Neural progenitor cell (in vitro differentiated cells): ENCODE measurements at regions not wholly inside any gene's neighbourhood (a gene's known extent, or its start where the extent isn't known, plus 50 kb on each side); places are given as distances from the start of the nearest gene placed in this dataset.
A peak's percentile ranks its signal among the peaks of the same experiment; 100 is the strongest.

Source experiments
- DNase-seq: peaks from one replicate; pipeline ENCODE4 v3.0.0-alpha.2; 2016; ENCODE audit warnings: low spot score
- H2AFZ ChIP-seq: fragments of 200-600 bp; sonication (generic); replicated peaks from 2 replicates; pipeline ENCODE4 v1.6.1; 2016; ENCODE audit warnings: antibody characterized with exemption
- H3F3A ChIP-seq: fragments of 200-600 bp; sonication (generic); 2 replicates; pipeline ENCODE4 v1.6.1; 2016; ENCODE audit warnings: antibody characterized with exemption, low read depth
- H3K27ac ChIP-seq: fragments of 200-600 bp; sonication (generic); 2 replicates; pipeline ENCODE4 v1.5.1; 2016; ENCODE audit warnings: mild to moderate bottlenecking
- H3K27me3 ChIP-seq: fragments of 200-600 bp; sonication (generic); 2 replicates; pipeline ENCODE4 v1.6.1; 2016; ENCODE audit warnings: mild to moderate bottlenecking, moderate library complexity
- H3K36me3 ChIP-seq: fragments of 200-600 bp; sonication (generic); 2 replicates; pipeline ENCODE4 v1.5.1; 2016
- H3K4me1 ChIP-seq: fragments of 200-600 bp; sonication (generic); 2 replicates; pipeline ENCODE4 v1.6.1; 2016; ENCODE audit warnings: mixed run types
- H3K4me2 ChIP-seq: fragments of 200-600 bp; sonication (generic); 2 replicates; pipeline ENCODE4 v1.6.1; 2016
- H3K4me3 ChIP-seq: fragments of 200-600 bp; sonication (generic); 2 replicates; pipeline ENCODE4 v1.5.1; 2016
- H3K79me2 ChIP-seq: fragments of 200-600 bp; sonication (generic); 2 replicates; pipeline ENCODE4 v1.6.1; 2016; ENCODE audit warnings: low read depth
- H3K9ac ChIP-seq: fragments of 200-600 bp; sonication (generic); 2 replicates; pipeline ENCODE4 v1.6.1; 2016
- H3K9me3 ChIP-seq: fragments of 200-600 bp; sonication (generic); 2 replicates; pipeline ENCODE4 v1.5.1; 2016; ENCODE audit warnings: low read depth
- H4K20me1 ChIP-seq: fragments of 200-600 bp; sonication (generic); 2 replicates; pipeline ENCODE4 v1.6.1; 2016; ENCODE audit warnings: low read depth
- H3K27ac Mint-ChIP-seq: 3 replicates; pipeline ENCODE4 v1.8.0; 2021; ENCODE audit warnings: mixed read lengths
- H3K27me3 Mint-ChIP-seq: 2 replicates; pipeline ENCODE4 v1.8.0; 2022; ENCODE audit warnings: low read depth, mild to moderate bottlenecking, inconsistent platforms, moderate library complexity, mixed read lengths; ENCODE audit not compliant: insufficient read depth
- H3K36me3 Mint-ChIP-seq: 3 replicates; pipeline ENCODE4 v1.8.0; 2021; ENCODE audit warnings: mixed read lengths
- H3K4me1 Mint-ChIP-seq: 3 replicates; pipeline ENCODE4 v1.8.0; 2021; ENCODE audit warnings: mixed read lengths
- H3K4me3 Mint-ChIP-seq: 3 replicates; pipeline ENCODE4 v1.8.0; 2021; ENCODE audit warnings: mild to moderate bottlenecking, moderate library complexity, mixed read lengths
- H3K9me3 Mint-ChIP-seq: 3 replicates; pipeline ENCODE4 v1.8.0; 2020; ENCODE audit warnings: mixed read lengths
- EZH2 ChIP-seq: fragments of 200-600 bp; sonication (generic); IDR thresholded peaks from 2 replicates; pipeline ENCODE4 v1.6.1; 2017; ENCODE audit warnings: antibody characterized with exemption, mild to moderate bottlenecking, moderate library complexity
- EZH2phosphoT487 ChIP-seq: fragments of 200-600 bp; sonication (generic); IDR thresholded peaks from 2 replicates; pipeline ENCODE4 v1.6.1; 2017; ENCODE audit warnings: antibody characterized with exemption
- TF ChIP-seq, protein P1 (sequence below): fragments of 200-600 bp; sonication (generic); IDR thresholded peaks from 2 replicates; pipeline ENCODE4 v1.5.1; 2017; ENCODE audit warnings: antibody characterized with exemption, mild to moderate bottlenecking

DNA sequence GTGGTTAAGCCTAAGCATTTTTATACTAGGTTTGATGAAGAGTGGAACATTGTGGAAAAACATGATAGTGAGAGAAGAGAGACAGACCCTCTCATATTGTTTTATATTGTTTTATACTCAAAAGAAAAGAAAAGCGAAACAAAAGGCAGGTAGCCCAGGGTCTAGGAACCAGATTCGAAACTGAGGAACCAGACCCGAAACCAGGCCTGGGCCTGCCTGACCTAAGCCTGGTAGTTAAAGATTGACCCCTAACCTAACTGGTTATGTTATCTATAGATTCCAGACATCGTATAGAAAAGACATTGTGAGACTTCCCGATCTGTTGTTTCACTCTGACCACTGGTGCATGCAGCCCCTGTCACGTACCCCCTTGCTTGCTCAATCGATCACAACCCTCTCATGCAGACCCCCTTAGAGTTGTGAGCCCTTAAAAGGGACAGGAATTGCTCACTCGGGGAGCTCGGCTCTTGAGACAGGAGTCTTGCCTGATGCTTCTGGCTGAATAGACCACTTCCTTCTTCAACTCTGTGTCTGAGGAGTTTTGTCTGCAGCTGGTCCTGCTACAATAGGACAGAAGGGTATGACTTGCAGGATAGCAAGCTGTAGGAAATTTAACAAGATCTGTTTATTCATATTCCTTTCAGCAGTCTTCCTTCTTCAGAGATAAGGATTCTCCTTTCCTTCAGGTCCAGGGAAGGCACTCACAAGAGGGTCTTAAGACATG lies 147.1 kb upstream of the PLEKHA5 start:
- Histone ChIP-seq H3K4me3 (no peak overlapping the region), H2AFZ (peak overlapping the region; percentile 57), H3K79me2 (no peaks in the 10 kb centered on the region), H3F3A (no peaks in the 10 kb centered on the region), H3K4me2 (no peak overlapping the region), H3K27me3 (no peaks in the 10 kb centered on the region), H3K4me1 (no peaks in the 10 kb centered on the region), H4K20me1 (no peaks in the 10 kb centered on the region), H3K9me3 (no peaks in the 10 kb centered on the region), H3K27ac (no peak overlapping the region), H3K36me3 (no peaks in the 10 kb centered on the region), H3K9ac (no peak overlapping the region)
- no peak for DNase-seq
- TF ChIP-seq EZH2phosphoT487 (no peak), EZH2 (no peak)
- TF ChIP-seq, protein P1, sequence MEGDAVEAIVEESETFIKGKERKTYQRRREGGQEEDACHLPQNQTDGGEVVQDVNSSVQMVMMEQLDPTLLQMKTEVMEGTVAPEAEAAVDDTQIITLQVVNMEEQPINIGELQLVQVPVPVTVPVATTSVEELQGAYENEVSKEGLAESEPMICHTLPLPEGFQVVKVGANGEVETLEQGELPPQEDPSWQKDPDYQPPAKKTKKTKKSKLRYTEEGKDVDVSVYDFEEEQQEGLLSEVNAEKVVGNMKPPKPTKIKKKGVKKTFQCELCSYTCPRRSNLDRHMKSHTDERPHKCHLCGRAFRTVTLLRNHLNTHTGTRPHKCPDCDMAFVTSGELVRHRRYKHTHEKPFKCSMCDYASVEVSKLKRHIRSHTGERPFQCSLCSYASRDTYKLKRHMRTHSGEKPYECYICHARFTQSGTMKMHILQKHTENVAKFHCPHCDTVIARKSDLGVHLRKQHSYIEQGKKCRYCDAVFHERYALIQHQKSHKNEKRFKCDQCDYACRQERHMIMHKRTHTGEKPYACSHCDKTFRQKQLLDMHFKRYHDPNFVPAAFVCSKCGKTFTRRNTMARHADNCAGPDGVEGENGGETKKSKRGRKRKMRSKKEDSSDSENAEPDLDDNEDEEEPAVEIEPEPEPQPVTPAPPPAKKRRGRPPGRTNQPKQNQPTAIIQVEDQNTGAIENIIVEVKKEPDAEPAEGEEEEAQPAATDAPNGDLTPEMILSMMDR: no peak
- no peak overlapping the region for H3K27ac Mint-ChIP-seq
- H3K4me1 Mint-ChIP-seq: no peaks in the 10 kb centered on the region
- H3K36me3 Mint-ChIP-seq: peaks cover under 1% of the 10 kb centered on the region
- H3K27me3 Mint-ChIP-seq: peaks cover 2% of the 10 kb centered on the region
- no peak overlapping the region for H3K4me3 Mint-ChIP-seq
- peaks cover 12% of the 10 kb centered on the region for H3K9me3 Mint-ChIP-seq

DNA sequence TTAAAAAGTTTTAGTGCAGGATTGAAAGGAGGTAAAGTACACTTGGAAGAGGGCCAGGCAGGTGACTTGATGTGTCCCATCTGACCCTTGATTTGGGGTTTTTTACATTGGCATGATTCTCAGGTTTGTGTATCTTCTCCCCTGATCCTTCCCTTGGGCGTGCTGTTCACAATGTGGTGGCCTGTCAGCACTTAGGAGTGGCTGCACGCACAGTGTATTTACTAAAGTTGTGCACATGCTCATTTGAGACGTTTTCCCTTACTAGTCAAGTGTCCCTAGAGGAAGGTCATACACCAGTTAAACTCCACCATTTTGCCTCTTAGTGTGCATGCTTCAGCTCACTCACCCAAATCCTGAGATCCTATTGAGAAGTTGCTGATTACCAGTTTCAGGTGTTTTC lies 145.7 kb upstream of the PLEKHA5 start:
- no peaks in the 10 kb centered on the region for H3K4me1 ChIP-seq
- H3K9me3 ChIP-seq: no peaks in the 10 kb centered on the region
- H3K27ac ChIP-seq: no peak overlapping the region
- Mint-ChIP-seq H3K27me3 (peaks cover 2% of the 10 kb centered on the region), H3K36me3 (no peaks in the 10 kb centered on the region), H3K9me3 (peaks cover 4% of the 10 kb centered on the region), H3K4me3 (no peak overlapping the region), H3K27ac (no peak overlapping the region), H3K4me1 (no peaks in the 10 kb centered on the region)
- H3F3A ChIP-seq: no peaks in the 10 kb centered on the region
- no peaks in the 10 kb centered on the region for H4K20me1 ChIP-seq
- H2AFZ ChIP-seq: no peak overlapping the region
- H3K4me2 ChIP-seq: no peak overlapping the region
- no peaks in the 10 kb centered on the region for H3K36me3 ChIP-seq
- TF ChIP-seq, protein P1: no peak
- TF ChIP-seq EZH2phosphoT487: no peak
- TF ChIP-seq EZH2: no peak
- no peaks in the 10 kb centered on the region for H3K27me3 ChIP-seq
- H3K4me3 ChIP-seq: no peak overlapping the region
- DNase-seq: no peak
- no peaks in the 10 kb centered on the region for H3K79me2 ChIP-seq
- no peak overlapping the region for H3K9ac ChIP-seq

DNA sequence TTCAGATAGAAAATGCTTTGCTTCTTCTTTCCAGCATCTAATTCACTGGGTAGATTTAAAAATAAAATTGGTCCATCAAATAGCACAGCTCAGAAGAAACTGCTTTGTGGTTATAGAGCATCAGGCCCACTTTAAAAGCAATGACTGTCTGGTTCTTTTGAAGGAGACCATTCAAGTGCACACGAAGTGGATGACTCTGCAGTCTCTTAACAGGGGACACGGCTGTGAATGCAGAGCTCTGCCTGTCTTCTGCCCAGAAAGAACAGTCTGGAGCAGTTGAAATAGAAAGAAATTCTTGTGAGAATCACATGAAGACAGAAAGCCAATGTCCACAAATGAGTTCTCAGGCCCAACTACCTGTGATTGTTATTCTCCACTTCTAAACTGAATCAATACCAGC lies 138.7 kb upstream of the PLEKHA5 start:
- peaks cover 19% of the 10 kb centered on the region for H3K4me1 Mint-ChIP-seq
- H3K36me3 Mint-ChIP-seq: no peaks in the 10 kb centered on the region

More for the DNA sequence above, 138.7 kb upstream of the PLEKHA5 start:
- Histone ChIP-seq H3K9me3 (no peaks in the 10 kb centered on the region), H3K36me3 (no peaks in the 10 kb centered on the region), H3K9ac (no peak overlapping the region), H3K27me3 (no peaks in the 10 kb centered on the region), H3K27ac (no peak overlapping the region), H3K4me1 (peaks cover 25% of the 10 kb centered on the region), H2AFZ (no peak overlapping the region), H3K4me3 (no peak overlapping the region), H3K4me2 (no peak overlapping the region), H4K20me1 (no peaks in the 10 kb centered on the region), H3K79me2 (no peaks in the 10 kb centered on the region), H3F3A (no peaks in the 10 kb centered on the region)
- Mint-ChIP-seq H3K27ac (peak overlapping the region; percentile 15), H3K27me3 (peaks cover 2% of the 10 kb centered on the region), H3K9me3 (no peaks in the 10 kb centered on the region), H3K4me3 (no peak overlapping the region)
- TF ChIP-seq, protein P1: no peak
- TF ChIP-seq EZH2: no peak
- TF ChIP-seq EZH2phosphoT487: no peak
- DNase-seq: peak; percentile 31
